GM18909 (cell line): ENCODE measurements at regions not wholly inside any gene's neighbourhood (a gene's known extent, or its start where the extent isn't known, plus 50 kb on each side); places are given as distances from the start of the nearest gene placed in this dataset.
"Not testable (repeated sequence)": the region's sequence is repeated elsewhere in the genome, so short reads cannot be mapped to it uniquely, and the experiment has no call there.

ENCODE experiments used
- ATAC-seq: cut with Tn5 transposase; IDR thresholded peaks from one replicate; pipeline ENCODE4 v1.9.1; 2021; ENCODE audit warnings: mild to moderate bottlenecking; ENCODE audit not compliant: unreplicated experiment, poor library complexity

DNA sequence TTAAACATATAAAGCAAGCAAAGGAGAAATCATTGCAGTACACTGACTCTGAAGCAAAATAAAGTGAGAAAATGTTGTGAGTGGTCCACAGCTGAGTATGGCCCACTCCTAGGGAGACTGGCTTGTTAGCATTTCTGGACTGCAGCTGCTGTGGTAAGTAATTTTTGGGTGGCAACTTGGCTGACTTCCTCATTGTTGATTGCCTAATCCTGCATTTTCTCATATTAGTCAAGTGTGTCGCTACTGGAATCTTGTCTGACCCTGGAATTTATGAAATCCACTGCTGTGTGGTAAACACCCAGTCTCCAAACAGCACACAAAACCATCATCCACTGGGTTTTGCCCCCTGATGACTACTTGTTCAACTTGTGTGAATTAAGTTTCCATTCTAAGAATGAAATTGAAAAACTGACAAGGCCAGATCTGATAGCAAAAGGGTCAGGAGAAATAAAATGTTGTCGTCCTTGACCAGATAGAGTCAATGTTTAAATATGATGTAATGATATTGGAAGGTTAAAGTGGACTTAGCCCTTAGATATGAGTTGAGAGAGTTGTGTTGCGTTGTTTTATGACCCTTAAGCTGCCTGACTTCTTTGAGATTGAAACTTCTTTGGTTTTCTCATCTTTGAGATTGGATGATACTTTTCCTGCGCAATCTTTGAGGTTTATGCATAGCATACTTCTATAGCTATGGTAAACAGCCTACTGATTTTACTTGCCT, 106.6 kb upstream of the SEC22B start:
- not testable (repeated sequence) for ATAC-seq

DNA sequence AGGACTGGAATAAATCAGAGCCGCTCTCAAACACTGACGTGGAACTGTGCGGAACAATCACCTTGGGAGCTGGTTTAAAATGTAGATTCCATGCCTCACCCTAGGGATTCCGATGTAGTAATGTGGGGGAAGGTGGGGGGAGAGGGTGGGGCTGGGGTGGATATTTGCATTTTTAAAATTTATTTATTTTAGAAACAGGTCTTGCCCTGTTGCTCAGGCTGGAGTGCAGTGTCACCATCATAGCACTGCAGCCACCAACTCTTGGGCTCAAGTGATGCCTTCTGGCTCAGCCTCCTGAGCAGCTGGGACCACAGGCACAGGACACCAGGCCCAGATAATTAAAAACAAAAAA, 101.9 kb upstream of the SEC22B start:
- ATAC-seq, result not testable (repeated sequence)

DNA sequence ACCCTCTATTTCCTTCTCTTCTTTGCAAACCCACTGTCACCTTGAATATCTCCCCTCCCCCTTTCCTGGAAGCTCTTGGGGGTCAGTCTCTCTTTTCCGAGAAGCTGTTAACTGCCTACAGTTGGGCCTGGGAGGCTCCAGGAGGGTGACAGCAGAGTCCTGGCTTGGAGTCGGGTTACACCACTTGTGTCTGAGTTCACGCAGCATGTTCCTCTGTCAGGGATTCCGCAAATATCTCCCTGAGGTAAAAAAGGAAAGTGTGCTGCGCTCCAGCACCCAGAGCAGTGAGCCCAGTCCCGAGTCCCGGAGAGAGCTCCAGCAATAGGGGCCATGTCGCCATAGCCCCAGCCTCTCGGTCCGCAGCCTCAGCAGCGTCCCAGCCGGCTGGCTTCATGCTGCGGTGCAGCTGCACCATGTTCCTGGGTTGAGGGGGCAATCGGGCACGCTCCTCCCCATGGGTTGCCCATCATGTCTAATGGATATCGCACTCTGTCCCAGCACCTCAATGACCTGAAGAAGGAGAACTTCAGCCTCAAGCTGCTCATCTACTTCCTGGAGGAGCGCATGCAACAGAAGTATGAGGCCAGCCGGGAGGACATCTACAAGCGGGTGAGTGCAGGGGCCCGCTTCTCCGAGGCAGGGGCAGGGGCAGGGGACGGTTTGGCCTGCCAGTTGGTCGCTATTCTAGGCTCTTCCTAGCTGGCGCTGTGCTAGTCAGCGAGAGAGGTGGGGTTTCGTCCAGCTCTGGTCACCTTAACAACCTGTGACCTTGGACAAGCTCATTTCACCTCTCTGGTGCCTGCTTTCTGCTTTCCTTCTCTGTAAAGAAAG, 101.3 kb upstream of the SEC22B start:
- not testable (repeated sequence) for ATAC-seq

DNA sequence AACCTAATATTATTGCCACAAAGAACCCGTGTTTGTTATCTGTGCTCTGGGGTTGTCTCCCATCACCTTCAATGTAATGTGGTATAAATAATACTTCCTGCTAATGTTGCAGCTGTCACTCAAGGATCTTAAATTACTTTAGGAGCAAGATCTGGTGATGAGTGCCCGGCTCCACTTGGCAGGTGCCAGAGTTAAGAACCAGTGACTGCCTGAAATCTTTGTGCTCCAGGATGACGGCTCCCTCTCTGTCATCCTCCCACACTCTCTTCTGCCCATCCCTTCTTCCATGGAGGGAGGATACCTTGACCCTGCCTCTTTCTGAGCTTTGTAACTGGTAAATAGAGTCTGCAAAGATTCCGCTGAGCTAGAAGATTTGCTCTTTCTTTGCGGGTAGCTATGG, 100.4 kb upstream of the SEC22B start:
- not testable (repeated sequence) for ATAC-seq

DNA sequence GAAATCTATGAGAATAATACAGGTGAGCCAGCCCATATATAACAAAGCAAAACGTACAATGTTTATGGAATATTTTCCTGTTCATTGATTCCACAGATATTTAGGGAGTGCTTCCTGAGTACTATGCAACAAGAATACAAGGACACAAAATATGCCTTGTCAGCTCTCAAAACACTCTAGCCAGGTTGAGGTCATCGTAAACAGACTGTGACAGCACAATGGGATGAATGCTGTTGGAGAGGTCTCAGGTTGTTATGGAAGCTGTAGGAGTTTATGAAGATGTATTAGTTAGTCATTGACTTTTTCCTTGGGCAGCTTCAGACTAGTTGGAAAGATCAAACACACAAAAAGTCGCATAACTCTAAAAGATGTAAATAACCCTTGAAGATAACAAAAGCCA, 98.1 kb upstream of the SEC22B start:
- not testable (repeated sequence) for ATAC-seq

DNA sequence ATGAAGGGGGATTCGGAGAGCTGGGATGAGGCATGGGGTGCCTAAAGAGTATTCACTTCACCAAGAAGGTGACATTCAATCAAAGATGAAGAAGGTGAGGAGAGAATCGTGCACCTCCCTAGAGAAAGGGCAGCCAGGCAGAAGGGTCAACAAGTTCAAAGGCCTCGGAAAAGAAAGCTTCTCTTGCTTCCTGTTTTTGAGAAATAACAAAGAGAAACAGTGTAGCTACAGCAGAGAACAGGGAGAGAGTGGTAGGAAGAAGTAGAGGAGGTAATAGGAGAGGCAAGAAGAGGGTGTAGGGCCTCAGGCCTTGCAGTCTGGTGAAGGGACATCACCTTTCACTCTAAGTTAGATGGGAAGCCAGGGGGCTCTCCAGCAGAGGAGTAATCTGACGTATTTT, 97.0 kb upstream of the SEC22B start:
- not testable (repeated sequence) for ATAC-seq

DNA sequence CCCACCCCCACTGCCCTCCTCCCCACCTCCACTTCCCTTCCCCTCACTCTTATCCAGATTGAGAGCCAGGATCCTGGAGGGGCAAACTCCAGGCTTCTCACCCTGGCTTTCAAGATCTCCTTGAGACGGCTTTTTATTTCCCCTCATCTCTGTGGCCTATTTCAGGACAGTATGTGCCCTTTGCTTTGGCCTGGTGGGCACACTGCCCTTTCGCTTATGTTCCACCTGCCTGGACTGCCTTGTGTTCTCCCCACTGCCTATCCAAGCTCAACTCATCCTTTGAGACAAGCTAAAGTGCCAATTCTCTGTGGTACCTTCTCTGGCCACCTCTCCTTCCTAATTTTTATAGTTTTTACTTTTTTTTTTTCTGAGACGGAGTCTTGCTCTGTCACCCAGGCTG, 95.9 kb upstream of the SEC22B start:
- ATAC-seq, result not testable (repeated sequence)

DNA sequence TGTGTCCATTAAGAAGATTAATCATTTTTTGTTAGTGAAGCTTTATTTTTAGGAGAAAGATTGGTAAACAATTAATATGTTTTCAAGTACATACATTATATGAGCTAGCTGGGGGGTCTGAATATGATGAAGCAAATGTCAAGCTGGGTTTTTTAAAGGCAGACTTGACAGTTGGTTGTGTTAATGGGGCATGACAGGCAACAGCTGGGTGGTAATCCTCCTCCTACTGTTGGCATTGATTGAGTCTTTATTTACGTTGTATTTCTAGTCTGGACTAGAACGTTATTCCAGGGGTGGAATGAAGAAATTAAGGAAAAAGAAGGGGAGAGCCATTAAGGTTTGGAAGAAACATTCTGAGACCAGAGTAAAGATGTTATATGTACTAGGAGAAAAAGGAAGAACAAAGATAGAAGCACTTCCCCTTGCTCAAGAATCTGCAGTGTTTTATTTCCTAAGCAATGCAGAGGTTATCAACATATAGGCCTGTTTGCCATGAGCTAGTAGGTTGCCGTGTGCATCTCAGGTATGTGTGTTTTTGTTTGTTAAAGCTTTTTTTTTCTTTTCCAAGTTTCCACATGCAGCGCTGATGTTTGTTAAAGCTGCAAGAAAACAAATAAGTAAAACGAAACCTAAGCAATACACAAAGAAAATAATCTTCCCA, 95.4 kb upstream of the SEC22B start:
- not testable (repeated sequence) for ATAC-seq

DNA sequence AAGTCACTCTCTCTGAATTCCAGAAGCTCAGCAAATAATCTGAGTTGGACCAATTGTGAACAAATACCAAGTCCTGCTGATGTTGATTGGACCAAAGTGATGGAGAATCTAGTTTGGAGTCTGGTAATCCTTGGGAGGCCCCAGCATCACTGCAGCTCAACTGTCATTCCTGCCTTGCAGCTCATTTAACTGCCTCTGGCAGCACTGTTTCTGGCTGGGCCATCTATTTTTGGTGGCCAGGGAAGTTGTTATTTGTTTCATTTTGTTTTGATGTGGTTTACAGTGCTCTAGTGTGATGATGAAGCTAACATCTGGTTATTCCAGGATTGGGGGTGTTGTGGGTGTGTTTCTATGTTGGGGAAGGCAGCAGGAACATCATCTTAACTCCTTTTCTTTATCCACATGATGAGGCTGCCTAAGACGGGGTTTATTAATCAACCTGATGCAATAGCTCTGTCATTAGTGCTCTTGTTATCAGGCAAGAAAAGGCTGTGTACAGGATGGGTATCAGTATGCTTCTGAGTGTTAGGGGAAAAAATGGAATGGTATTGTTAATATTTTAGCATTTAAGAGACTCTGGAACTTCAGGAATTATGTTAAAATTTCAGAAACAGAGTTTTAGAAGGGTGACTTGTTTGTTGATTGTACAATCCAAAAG, 91.7 kb upstream of the SEC22B start:
- not testable (repeated sequence) for ATAC-seq

DNA sequence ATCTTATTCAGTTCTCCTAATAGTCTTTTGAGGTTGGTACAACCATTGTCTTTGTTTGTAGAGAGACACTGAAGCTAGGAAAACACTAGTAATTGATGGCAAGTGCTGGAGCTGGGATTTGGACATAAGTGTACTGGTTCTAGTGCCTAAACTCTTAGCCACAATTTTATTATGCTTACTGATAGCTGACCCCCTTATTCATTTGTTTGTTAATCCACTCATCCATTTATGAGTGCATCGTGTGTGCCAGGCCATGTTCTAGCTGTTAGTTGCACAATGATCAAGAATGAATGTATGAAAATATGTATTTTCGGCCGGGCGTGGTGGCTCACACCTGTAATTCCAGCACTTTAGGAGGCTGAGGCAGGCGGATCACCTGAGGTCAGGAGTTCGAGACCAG, 88.2 kb upstream of the SEC22B start:
- not testable (repeated sequence) for ATAC-seq

DNA sequence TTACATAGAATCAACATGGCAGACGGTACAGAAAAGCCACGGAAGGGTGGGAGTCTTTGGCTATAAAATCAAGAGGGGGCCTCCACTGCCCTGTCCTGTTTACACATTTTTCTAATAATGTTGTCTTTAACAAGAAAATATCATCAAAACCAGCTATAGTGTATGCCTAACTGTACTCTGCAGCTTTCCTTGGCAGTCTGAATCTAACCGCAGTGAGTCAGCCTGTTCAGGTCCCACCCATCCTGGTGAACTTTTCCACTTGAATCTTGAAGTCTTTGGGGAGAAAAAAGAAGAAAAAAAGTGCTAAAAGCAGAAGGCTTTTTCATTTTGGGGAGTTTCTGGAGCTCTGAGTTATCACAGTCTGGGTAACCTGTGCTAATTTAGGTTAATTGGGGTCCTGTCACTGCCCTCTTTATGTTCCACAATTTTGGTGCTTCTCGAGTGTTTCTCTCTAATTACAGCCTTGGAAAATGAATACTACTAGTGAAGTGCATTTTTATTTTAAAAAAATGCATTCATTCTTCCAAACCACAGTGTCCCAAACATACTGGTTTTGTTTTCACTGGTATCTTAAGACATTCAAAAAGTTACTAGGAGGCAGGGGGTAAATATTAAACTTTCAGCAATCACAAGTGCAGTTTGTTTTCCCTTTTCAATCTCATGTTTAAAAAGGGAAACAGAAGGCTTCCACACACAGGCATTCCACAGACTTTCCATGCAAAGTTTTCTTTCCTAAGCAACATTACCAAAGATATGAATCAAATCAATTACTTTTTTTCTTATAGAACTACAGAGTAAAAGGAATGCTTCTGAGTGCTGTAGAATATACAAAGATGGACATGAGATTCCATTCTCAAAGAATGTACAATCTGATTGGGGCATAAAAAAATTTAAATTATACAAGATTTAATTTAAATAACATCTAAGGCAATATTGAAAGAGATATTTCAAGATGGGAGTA, 86.8 kb upstream of the SEC22B start:
- not testable (repeated sequence) for ATAC-seq

DNA sequence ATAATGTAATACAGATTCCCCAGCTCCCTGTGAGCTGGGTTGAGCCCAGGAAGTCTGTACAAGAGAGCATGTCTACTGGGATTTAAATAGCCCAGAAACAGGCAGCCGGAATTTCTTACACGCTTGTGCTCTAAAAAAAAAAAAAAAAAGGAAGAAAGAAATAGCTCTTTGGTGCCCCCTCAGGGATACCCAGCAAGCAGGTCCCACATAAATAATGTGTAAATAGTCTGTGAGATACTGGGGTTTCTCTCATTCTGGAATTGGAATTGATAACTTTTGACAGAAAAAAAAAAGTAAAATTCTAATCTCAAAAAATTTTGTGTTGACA, 81.4 kb upstream of the SEC22B start:
- not testable (repeated sequence) for ATAC-seq

DNA sequence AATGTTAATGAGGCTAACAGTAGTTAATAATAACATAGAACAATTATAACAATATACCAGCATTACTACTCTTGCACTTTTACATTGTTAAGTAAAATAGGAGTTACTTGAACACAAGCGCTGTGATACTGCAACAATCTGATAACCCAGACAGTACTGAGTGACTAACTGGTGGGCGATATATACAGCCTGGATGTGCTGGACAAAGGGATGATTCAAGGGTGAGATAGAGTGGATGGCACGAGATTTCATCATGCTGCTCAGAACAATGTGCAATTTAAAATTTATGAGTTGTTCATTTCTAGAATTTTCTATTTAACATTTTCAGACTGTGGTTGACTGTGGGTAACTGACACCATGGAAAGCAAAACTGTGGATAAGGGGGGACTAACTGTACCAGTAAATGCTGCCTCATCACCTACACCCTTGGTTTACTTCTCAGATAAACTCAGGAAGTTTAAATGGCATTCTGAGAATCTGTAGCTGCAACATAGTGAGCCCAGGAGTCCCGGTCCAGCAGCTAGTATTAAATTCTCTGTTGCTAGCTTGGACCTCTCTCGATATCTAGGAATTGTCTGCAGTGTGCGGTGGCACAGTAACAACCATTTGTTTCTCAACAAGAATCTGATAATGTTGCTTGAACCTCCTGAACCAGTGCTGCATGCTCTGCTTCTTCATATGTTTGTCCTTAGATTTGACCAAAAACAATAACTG, 80.9 kb upstream of the SEC22B start:
- ATAC-seq, result not testable (repeated sequence)

DNA sequence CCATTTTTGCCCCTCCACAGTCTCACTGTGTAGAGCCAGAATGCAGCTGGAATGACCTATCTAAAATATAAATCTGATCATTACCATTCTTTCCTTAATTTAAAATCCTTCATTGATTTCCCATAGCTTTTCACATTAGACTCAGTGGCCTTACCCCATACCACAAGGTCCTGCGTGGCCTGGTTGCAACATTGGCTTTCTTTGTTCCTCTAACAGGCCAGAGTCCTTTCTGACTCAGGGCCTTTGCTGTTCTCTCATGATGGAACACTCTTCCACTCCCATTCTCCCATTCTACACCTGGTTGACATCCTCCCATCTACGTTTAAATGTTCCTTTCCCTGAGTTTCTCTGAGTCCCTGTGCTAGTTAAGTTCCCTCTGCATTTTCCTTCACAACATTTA, 74.4 kb upstream of the SEC22B start:
- not testable (repeated sequence) for ATAC-seq

DNA sequence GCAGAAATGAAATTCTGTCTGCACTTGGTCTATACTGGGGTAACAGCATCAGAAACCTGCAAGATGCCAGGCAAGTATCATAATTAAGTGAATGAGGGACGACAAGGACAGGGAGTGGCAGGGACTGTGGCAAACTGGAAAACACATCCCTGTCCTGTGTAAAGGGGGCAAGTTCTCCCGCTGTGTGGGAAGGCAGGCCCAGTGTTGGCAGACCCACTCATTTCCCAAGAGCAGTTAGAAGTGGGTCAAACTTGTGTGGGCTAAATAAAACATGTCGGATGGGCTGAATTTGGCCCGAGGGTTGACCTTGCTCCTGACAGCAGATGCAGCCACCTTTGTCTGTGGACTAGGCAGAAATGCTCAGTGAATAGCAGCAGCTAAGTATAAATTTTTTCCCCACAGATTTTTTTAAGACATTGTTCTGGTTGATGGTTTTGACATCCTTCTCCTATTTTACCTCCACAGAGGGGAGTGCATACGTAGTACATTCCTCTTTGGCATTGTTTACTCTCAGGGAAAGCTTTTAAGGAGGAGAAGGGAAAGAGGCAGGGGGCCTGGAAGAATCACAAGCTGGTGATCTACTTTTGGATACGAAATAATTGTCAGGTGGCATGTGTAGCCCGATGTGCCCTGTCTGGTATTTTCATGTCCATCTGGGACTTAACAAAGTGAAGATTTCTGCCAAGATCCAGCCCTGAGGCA, 72.6 kb upstream of the SEC22B start:
- ATAC-seq, result not testable (repeated sequence)

DNA sequence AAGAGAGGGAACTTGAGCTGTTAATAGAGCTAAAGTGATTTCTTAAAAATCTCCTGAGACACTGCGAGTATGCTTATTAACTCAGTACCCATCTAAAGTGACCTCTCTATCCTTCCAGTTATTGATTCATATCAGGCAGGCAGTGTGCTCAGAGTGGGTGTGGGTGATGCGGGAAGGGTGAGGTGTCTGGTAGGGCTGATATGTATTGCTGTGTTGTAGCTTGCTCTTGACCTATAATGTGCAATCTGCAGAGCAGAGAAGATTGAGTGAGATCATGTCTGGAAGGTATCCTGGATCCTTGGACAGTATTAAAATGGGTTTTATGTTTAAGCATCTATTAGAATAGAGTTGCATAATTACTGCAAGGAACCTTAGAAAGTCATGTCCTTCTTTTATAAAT, 71.9 kb upstream of the SEC22B start:
- ATAC-seq, result not testable (repeated sequence)

DNA sequence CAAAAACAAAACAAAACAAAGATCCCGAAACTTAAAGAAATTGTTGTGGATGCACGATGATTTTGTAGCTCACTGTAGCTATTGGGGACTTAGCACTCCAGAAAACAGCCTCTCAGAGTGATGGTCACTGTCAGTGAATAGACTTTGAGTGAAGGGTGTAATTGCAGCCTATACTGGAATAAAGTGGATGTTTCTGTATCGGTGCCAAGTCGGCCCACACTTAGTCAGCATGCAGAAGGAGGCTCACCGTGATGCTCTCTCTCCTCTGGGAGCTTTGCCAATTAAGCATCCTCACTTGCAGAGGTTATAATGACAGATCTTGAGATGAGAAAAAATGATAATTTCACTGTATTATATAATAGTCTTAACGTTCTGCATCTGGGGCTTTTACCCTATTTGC, 67.5 kb upstream of the SEC22B start:
- not testable (repeated sequence) for ATAC-seq

DNA sequence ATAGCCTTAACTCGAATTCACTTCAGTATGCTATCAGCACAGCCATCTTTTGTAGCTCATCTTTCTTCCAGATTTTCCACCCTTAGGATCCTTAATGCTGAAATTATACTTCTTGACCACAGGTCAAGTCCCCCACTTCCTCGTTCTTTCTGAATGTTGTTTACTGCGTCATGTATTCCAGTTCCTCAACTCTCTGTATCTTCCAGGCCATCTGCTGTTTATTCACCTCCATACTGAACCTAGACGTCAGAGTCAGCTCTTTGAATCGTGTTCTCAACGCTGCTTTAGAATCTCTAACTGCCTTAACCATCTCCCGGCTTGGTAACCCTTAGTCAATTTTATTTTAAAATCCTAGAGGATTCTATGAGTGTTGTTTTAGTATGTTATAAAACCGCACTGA, 66.3 kb upstream of the SEC22B start:
- ATAC-seq, result not testable (repeated sequence)
